ENCODE measurements at regions not wholly inside any gene's neighbourhood (a gene's known extent, or its start where the extent isn't known, plus 50 kb on each side); places are given as distances from the start of the nearest gene placed in this dataset.

DNA sequence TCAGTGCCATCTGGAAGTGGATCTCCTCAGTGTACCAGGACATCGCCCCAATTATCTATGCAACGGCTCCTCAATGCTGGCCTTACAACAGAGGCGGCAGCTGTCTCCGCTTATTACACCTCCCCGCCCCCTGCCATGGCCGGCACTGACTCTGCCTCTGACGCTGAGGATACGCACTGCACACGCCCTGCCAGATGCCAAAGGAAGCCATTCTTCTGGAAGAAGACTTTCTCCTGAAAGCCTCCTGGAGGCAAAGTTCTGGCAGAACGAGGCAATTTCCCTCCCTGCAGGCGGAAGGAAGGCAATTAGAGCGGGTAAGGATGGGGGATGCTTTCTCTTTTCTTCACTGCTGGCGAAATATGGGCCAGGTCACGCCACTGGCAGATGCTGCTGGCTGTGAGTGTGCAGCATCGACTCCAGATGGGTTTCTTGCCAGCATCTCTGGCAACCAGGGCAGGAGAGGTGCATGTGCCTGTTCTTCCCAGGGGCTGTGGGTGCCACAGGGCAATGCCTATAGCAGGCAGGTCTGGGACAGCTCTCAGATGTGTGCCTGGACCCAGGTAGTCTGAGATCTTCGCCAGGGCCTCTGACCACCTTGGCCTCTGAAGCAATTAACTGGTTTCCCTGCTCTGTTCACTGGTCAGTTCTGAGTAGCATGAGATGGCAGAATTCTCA, 62.2 kb upstream of the MRPS22 start:
- TF ChIP-seq, protein P1, sequence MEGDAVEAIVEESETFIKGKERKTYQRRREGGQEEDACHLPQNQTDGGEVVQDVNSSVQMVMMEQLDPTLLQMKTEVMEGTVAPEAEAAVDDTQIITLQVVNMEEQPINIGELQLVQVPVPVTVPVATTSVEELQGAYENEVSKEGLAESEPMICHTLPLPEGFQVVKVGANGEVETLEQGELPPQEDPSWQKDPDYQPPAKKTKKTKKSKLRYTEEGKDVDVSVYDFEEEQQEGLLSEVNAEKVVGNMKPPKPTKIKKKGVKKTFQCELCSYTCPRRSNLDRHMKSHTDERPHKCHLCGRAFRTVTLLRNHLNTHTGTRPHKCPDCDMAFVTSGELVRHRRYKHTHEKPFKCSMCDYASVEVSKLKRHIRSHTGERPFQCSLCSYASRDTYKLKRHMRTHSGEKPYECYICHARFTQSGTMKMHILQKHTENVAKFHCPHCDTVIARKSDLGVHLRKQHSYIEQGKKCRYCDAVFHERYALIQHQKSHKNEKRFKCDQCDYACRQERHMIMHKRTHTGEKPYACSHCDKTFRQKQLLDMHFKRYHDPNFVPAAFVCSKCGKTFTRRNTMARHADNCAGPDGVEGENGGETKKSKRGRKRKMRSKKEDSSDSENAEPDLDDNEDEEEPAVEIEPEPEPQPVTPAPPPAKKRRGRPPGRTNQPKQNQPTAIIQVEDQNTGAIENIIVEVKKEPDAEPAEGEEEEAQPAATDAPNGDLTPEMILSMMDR (conservative IDR thresholded peaks at IDR 0.05; ENCODE audit: low read depth, low read length): no peak
- TF ChIP-seq POLR2A (IDR thresholded peaks at IDR 0.05; ENCODE audit: low read depth, low read length): no peak
- TF ChIP-seq, protein P2, sequence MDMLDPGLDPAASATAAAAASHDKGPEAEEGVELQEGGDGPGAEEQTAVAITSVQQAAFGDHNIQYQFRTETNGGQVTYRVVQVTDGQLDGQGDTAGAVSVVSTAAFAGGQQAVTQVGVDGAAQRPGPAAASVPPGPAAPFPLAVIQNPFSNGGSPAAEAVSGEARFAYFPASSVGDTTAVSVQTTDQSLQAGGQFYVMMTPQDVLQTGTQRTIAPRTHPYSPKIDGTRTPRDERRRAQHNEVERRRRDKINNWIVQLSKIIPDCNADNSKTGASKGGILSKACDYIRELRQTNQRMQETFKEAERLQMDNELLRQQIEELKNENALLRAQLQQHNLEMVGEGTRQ (IDR thresholded peaks at IDR 0.05; ENCODE audit: low read depth, low read length): no peak
- TF ChIP-seq, protein P3, sequence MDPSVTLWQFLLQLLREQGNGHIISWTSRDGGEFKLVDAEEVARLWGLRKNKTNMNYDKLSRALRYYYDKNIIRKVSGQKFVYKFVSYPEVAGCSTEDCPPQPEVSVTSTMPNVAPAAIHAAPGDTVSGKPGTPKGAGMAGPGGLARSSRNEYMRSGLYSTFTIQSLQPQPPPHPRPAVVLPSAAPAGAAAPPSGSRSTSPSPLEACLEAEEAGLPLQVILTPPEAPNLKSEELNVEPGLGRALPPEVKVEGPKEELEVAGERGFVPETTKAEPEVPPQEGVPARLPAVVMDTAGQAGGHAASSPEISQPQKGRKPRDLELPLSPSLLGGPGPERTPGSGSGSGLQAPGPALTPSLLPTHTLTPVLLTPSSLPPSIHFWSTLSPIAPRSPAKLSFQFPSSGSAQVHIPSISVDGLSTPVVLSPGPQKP (IDR thresholded peaks at IDR 0.05; ENCODE audit: borderline replicate concordance, low read depth, low read length): no peak
- TF ChIP-seq SMC3 (IDR thresholded peaks at IDR 0.05; ENCODE audit: low read depth, low read length): no peak
- no peak for TF ChIP-seq RFX5 (IDR thresholded peaks at IDR 0.05; ENCODE audit: low read depth, low read length)
- TF ChIP-seq CEBPB (IDR thresholded peaks at IDR 0.05; ENCODE audit: low read depth, low read length): no peak
- no peak for TF ChIP-seq MAFK (IDR thresholded peaks at IDR 0.05; ENCODE audit: low read depth, low read length)
- no peak for TF ChIP-seq NFE2L2 (IDR thresholded peaks at IDR 0.05; ENCODE audit: low read depth, low read length)
- no peak for TF ChIP-seq MXI1 (IDR thresholded peaks at IDR 0.05; ENCODE audit: borderline replicate concordance, low read depth, low read length)
- TF ChIP-seq RCOR1 (IDR thresholded peaks at IDR 0.05; ENCODE audit: insufficient replicate concordance, low read length): no peak

All from IMR-90 (cell line).